DND-41 (cell line): ENCODE measurements at regions not wholly inside any gene's neighbourhood (a gene's known extent, or its start where the extent isn't known, plus 50 kb on each side); places are given as distances from the start of the nearest gene placed in this dataset.

Experiments used
- CTCF ChIP-seq: IDR thresholded peaks from 2 replicates; pipeline ENCODE4 v1.5.1; 2012; ENCODE audit warnings: borderline replicate concordance, low read length, moderate library complexity, mild to moderate bottlenecking; ENCODE audit not compliant: poor library complexity, severe bottlenecking; ENCODE audit errors: extremely low read depth
- EZH2 ChIP-seq: IDR thresholded peaks from 3 replicates; pipeline ENCODE4 v1.6.1; 2012; ENCODE audit warnings: borderline replicate concordance, low read depth, mild to moderate bottlenecking, moderate library complexity, low read length, inconsistent platforms; ENCODE audit not compliant: severe bottlenecking

GRCh38 chr5:89934069-89934468 lies 475.5 kb downstream of the CETN3 start:
- no peak for TF ChIP-seq EZH2
- TF ChIP-seq CTCF, result no peak
